ENCODE measurements at regions not wholly inside any gene's neighbourhood (a gene's known extent, or its start where the extent isn't known, plus 50 kb on each side); places are given as distances from the start of the nearest gene placed in this dataset.
"Not testable (repeated sequence)": the region's sequence is repeated elsewhere in the genome, so short reads cannot be mapped to it uniquely, and the experiment has no call there.

DNA sequence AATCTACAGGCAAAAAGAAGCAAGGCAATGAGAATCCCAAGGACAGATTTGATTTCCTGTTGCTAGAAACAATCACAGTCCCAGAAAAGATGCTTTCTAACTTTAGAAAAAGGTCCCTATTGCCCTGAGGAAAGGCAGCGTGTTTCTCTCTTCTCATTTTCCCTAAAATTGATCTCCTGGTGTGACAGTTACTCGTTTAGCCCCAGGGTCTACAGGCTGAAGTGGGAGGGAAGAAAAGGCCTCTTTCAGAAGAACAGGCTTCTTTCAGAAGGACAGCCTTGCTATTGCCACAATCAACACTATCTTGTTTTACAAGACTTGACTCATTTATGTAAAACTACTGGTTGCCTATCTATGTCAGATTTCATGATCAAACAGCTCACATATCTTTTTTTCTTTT lies 121.8 kb upstream of the OR4E1 start:
- DNase-seq (ENCODE audit: low spot score) = no peak
- intact Hi-C loops (cut with DNase I) = no loop called here

DNA sequence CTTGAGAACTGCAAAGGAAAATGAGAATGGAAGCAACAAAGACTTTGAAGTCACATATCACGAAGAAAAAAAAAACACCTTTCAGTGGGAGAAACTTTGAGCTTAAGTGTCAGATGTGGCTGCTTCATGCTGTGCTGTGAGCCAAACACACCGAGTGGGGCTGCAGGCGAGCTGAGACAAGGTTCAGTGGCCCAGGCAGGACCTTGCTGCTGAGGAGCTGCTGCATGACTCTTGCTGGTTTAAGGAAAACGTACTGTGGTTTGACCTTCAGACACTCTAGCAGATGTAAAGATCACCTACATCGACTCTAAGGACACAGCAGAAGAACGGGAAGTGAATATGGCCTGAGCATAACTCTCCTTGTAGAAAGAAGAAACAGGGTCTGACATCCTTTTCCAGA lies 118.1 kb upstream of the OR4E1 start:
- intact Hi-C loops (cut with DNase I) = no loop called here
- DNase-seq (ENCODE audit: low spot score) = no peak

DNA sequence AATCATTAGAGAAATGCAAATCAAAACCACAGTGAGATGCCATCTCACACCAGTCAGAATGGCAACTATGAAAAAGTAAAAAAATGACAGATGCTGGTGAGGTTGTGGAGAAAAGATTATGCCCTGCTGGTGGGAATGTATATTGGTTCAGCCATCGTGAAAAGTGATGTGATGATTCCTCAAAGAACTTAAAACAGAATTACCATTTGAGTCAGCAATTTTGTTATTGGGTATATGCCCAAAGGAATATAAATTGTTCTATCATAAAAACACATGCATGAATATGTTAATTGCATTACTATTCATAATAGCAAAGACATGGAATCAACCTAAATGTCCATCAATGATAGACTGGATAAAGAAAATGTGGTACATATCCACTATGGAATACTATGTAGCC lies 115.1 kb upstream of the OR4E1 start:
- intact Hi-C loops (cut with DNase I); DNase-seq (ENCODE audit: low spot score): not testable (repeated sequence)

DNA sequence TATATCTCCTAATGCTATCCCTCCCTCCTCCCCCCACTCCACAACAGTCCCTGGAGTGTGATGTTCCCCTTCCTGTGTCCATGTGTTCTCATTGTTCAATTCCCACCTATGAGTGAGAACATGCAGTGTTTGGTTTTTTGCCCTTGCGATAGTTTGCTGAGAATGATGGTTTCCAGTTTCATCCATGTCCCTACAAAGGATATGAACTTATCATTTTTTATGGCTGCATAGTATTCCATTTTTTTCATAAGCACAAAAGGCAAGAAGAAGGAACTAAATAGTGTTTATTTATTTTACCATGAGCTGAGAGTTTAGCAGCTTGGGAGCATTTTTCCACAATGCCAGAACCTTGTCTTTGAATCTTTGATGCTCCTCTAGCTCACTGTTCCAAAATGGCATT lies 113.6 kb upstream of the OR4E1 start:
- DNase-seq (ENCODE audit: low spot score); intact Hi-C loops (cut with DNase I): not testable (repeated sequence)

DNA sequence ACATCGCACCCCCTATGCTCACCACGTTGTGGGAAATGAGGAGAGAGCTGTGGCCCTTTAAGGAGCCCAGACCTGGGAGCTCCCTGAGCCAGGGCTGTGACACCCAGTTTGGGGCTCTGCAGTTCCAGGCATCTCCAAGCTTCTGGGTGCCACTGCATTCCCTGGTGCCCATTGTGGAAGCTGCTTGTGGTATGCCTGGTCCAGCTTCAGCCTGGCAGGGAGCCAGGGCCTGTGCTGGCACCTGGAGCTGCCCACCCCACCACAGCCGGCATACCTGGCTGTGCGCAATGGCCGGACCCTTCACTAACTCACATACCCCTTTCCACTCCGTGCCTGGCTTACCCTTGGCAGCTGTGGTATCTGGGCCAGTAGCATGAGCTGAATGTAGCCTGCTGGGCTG lies 107.9 kb upstream of the OR4E1 start:
- intact Hi-C loops (cut with DNase I) = no loop called here
- no peak for DNase-seq (ENCODE audit: low spot score)

DNA sequence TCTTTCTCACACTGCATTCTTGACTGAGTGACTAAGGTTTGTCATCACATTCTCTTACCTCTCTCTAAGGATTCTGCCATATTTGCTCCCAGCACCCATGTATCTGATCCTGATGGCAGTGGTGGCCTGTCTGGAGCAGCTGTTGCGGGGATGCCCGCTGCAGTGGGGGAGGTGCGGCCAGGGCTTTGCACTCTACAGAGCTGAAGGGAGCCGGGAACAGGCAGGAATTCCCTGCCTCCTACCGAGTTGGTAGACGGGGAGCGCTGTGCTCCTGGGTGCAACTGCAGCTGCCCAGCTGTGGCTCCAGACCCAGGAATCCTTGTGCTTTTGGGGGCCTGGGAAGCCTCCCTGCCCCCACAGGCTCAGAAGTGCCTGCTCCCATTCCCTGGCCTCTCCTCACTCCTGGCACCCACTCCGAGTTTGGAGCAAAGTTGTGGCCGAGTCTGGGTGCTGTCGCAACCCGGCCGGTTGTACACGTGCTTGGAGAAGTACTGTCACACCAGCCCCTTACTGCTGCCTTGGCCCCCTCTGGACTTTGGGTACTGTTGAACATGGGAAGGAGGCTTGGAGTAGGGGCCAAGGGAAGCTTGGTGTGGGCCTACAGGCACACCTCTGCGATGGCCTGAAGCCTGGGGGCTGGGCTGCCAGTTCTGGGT lies 106.9 kb upstream of the OR4E1 start:
- intact Hi-C loops (cut with DNase I) = no loop called here
- DNase-seq (ENCODE audit: low spot score) = no peak

DNA sequence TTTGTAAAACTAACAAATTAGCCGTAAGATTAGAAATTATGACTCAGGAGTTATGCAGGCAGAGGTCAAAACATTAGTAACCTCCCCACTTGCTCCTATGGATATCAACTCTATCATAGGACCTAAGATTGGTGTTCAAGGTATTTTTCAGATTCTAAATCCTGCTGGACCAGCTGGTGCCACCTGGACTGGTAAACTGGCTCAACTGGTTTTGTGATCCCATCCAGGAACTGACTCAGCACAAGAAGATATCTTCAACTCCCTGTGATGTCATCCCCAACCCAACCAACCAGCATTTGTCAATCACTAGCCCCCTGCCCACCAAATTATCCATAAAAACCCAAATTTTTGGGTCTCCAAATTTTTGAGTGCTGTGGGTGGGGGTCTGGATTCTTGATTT lies 98.1 kb upstream of the OR4E1 start:
- DNase-seq (ENCODE audit: low spot score) = no peak
- intact Hi-C loops (cut with DNase I) = no loop called here

DNA sequence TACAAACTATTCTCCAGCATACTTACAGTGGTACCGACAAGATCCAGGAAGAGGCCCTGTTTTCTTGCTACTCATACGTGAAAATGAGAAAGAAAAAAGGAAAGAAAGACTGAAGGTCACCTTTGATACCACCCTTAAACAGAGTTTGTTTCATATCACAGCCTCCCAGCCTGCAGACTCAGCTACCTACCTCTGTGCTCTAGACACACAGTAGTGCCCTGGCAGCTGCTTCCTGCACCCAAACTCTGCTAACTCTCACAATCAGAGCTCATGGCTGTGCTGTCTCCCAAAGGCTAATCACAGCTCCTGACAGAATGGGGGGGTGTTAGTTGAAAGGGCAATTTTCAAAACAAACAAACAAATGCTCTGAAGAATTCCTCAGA lies 95.2 kb upstream of the OR4E1 start:
- DNase-seq (ENCODE audit: low spot score) = no peak

DNA sequence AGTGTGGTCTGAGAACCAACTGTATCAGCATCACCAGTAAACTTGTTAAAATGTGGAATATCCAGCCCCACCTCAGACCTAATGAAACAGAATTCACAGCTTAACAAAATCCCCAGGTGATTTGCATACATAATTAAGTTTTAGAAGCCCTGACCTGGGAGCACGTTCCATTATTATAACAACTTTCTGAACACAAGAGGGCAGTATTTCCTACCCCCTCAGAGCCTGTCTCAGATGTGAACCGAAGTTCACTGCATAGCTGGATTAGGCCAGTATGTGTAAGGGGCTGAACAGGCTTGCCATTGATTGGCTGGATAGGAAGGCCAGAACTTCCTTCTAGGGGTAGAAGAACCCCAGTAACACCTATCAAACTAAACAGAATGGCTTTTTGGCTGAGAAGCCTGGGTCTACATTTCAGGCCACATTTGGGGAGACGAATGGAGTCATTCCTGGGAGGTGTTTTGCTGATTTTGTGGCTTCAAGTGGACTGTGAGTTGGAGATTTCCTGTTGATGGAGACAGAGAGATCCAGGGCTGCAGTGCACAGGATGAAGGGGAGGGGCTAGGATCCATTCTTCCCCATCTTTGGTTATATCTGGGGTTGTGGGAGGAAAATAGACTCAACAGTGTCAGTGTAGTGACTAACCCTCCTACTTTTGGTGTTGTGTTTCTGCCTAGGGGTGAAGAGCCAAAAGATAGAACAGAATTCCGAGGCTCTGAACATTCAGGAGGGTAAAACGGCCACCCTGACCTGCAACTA lies 94.7 kb upstream of the OR4E1 start:
- no peak for DNase-seq (ENCODE audit: low spot score)
- intact Hi-C loops (cut with DNase I) = no loop called here

More for the DNA sequence above, 95.2 kb upstream of the OR4E1 start:
- intact Hi-C loops (cut with DNase I) = no loop called here

DNA sequence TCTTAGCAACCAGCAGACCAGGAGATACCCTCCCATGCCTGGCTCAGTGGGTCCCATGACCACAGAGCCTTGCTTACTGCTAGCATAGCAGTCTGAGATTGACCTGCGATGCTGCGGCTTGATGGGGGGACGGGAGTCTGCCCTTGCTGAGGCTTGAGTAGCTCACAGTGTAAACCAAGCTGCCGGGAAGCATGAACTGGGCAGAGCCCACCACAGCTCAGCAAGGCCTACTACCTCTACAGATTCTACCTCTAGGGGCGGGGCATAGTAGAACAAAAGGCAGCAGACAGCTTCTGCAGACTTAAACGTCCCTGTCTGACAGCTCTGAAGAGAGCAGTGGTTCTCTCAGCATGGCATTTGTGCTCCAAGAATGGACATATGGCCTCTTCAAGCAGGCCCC lies 86.7 kb upstream of the OR4E1 start:
- DNase-seq (ENCODE audit: low spot score); intact Hi-C loops (cut with DNase I): not testable (repeated sequence)

DNA sequence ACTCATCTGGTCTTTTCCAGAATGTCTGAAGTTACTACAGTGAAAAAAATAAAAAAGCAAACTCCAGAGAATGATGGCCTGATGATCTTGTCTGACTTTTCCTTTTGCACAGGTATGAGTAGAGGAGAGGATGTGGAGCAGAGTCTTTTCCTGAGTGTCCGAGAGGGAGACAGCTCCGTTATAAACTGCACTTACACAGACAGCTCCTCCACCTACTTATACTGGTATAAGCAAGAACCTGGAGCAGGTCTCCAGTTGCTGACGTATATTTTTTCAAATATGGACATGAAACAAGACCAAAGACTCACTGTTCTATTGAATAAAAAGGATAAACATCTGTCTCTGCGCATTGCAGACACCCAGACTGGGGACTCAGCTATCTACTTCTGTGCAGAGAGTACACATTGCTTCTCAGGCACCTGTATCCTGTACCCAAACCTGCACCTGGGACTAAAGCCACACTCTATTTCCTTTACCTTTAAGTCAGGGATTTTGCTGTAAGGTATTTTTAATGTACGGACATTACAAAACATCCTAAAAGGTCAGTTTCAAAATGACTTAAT lies 75.8 kb upstream of the OR4E1 start:
- DNase-seq (ENCODE audit: low spot score) = no peak
- intact Hi-C loops (cut with DNase I) = no loop called here

DNA sequence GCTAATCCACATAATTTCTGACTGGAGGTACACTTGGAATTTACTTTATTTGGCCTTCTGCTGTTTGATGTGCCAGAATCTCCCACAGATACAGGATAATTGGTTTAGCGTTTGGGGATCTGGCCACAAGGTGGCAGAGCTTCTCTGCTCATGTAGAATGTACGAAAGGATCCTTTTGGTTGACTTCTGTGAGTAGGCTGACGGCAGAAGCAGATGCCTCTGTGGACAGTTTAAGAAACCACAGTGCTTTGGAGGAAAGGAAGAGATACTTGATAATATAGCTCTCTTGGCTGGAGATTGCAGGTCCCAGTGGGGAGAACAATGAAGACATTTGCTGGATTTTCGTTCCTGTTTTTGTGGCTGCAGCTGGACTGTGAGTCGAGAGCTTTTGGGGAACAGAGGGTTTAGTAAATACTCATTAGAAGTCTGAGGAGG lies 75.3 kb upstream of the OR4E1 start:
- DNase-seq (ENCODE audit: low spot score) = no peak
- intact Hi-C loops (cut with DNase I) = no loop called here

DNA sequence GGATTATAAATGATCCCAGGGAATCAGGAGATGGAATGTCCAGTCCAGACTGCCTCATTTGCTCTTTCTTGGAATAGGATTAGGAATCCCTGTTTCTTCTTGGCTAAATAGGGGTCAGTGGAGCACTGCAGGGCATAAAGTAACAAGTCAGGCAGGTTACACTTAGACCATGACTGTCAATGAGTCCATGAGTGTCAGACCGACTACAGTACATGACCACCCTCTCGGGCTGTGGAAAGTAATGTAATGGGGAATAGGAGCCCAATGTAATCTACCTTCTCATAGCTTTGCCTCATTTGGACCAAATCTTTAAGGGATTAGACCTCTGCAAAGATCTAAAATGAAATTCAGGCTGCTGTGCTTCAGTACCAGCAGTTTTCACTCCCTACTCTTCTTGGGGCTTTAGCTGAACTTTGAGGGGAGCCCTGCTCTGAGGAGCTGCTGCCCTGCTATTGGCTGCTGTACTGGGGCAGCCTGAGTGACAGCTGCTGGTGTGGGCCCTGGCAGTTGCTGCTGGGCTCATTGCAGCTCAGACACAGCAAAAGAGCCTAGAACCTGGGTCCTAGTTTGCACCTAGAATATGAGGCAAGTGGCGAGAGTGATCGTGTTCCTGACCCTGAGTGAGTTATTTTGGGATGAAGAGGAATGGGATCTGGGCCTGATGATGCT lies 62.2 kb upstream of the OR4E1 start:
- intact Hi-C loops (cut with DNase I) = no loop called here
- no peak for DNase-seq (ENCODE audit: low spot score)

DNA sequence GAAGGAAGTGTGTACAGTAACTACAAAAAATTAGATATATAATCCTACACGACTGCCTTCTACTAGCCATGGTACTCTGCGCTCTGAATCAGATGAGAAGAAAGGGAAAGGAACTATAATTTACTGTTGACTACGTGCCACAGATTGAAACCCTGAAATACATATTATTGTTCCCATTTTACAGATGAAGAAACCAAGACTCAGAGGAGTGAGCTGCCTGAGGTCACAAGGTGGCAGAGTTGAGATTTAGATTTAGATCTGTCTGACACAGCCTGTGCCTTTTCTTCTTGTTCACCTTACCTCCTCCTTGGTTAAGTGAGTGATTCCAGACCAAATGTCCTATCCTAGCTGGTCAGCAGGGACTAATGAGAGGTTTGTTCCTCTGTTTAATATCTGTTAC lies 61.6 kb upstream of the OR4E1 start:
- DNase-seq (ENCODE audit: low spot score) = no peak
- intact Hi-C loops (cut with DNase I) = no loop called here

DNA sequence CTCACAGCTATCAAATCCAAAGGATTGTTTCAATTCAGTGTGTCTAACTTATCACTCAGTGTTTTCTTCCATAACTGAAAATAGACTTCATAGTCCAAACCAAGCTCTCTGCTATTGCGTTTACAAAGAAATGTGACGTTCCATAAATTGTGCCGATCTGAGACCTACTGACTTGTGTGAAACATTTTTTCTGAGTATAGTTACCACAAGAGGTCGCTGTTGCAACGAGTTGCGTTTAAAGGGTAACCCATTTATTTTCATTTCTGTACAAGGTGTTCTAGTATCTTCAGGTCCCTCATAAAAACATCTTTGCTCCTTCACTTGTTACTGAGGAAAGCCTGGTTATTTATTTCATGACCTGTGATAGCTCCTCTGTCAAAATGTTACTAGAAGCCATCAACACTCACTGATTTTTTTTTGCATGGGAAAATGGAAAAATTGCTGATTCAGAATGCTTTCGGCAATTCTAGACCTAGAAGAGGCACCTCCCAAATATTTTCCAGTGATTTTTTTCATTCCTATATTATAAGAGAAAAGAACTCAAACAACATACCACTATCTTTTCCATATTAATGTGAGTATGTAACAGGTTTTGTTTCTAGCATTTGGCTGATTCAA lies 60.9 kb upstream of the OR4E1 start:
- DNase-seq (ENCODE audit: low spot score) = no peak
- intact Hi-C loops (cut with DNase I) = no loop called here

DNA sequence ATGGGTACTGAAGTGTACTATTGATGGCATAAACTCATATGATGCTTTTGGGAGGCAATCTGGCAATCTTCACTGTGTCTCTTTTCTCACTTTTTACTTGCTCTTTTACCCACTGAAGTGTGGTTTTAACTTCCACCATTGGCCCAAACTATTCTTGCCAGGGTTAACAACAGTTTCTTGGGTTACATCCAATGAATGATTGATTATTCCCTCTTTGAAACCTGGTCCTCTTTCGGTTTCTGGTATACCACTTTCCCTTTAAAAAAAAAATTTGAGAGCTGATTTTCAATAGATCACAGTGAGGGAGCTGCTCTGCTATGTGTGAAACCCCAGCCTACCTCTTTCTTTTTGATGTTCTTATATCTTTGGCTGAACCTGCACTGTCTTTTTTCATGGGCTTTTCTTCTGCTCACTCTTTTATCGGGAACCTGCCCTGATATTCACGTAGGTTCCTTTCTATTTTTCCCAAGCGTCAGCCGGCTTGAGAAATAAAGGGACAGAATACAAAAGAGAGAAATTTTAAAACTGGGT lies 56.1 kb upstream of the OR4E1 start:
- intact Hi-C loops (cut with DNase I) = no loop called here
- DNase-seq (ENCODE audit: low spot score) = no peak

DNA sequence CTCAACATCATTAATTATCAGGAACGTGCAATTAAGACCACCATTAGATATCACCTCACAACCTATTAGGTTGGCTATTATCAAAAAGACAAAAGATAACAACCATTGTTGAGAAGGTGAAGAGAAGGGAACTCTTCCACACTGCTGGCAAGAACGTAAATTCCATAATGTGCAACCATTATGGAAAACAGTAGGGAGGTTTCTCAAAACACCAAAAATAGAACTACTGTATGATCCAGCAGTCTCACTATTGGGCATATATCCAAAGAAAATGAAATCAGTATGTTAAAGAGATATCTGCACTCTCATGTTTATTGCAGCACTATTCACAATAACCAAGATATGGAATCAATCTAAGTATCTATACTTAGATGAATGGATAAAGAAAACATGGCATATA lies 51.6 kb upstream of the OR4E1 start:
- no peak for DNase-seq (ENCODE audit: low spot score)
- intact Hi-C loops (cut with DNase I) = no loop called here

DNA sequence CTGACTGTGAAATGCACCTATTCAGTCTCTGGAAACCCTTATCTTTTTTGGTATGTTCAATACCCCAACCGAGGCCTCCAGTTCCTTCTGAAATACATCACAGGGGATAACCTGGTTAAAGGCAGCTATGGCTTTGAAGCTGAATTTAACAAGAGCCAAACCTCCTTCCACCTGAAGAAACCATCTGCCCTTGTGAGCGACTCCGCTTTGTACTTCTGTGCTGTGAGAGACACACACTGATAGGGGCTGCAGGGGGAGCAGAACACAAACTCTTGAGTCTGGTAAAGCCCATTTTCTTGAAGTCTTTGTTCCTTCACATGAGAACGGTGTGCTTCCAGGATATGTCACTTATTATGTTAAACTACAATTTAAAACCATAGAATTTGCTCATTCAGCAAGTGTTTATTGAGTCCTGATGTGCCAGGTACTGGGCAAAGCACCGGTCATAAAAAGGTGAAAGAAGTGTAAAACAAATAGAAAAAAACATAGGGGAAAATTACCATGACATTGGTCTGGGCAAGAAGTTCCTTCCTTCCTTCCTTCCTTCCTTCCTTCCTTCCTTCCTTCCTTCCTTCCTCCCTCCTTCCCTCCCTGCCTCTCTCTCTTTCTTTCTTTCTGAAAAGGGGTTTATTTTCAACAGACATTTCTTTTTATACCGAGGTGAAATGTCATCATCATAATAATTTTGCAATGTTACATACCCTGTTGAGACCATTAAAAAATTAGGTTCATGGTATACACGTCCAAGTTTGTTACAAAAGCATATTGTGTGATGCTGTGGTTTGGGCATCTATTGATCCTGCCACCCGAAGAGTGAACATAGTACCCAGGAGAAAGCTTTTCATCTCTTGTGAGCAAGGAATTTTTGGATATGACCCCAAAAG lies 50.7 kb upstream of the OR4E1 start:
- intact Hi-C loops (cut with DNase I) = no loop called here

DNA sequence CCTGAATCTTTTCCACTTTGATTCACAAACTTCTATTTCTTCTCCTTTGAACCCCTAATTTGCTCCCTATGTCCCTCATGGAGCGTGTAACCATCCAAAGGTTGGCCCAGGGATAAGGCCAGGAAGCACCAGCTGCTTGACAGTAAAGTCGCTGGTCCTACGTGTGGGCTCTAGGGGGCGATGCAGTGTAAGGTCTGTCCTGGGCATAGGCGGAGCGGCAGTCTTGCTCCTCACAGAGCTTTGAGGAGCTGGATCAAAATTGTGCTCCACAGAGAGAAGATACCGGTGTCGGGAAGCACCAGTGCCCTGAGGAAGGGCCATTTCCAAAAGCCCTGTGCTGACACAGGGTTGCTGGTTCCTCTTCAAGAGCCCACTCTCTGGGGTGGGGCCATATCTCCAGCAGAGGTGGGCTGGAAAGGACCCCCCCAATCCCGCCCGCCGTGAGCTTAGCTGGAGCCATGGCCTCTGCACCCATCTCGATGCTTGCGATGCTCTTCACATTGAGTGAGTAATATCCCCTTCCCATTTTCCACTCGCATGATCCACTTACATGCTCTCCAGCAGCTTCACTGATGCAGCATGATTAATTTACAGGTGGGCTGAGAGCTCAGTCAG lies 49.9 kb upstream of the OR4E1 start:
- intact Hi-C loops (cut with DNase I) = no loop called here
- no peak for DNase-seq (ENCODE audit: low spot score)

More for the DNA sequence above, 50.7 kb upstream of the OR4E1 start:
- DNase-seq (ENCODE audit: low spot score) = no peak
